Panc1 (cell line): ENCODE measurements at regions not wholly inside any gene's neighbourhood (a gene's known extent, or its start where the extent isn't known, plus 50 kb on each side); places are given as distances from the start of the nearest gene placed in this dataset.

Experiments used
- ATAC-seq: fragments of 200-7000 bp; cut with Tn5 transposase; 2 replicates; pipeline ENCODE4 v1.9.1; 2020; ENCODE audit warnings: mild to moderate bottlenecking, moderate library complexity
- BruUV-seq: library from RNA; stranded (reverse); fragments of 400-500 nt; replicated peaks from 2 replicates; lab custom pipeline; 2021; lab: Mats Ljungman, UMichigan
- CTCF ChIA-PET: fragments of 300-600 bp; sonication (Branson Sonifier 250); formaldehyde crosslinking; loops from one replicate; lab custom pipeline; 2022; ENCODE audit warnings: antibody characterized with exemption; lab: Charles Lee
- POLR2A ChIA-PET: fragments of 300-600 bp; sonication (Branson Sonifier 250); formaldehyde crosslinking; loops from one replicate; lab custom pipeline; 2022; ENCODE audit warnings: antibody characterized with exemption; lab: Charles Lee
- DNase-seq: peaks from one replicate; pipeline ENCODE4 v3.0.0-alpha.2; 2010; ENCODE audit warnings: low read depth, low spot score
- H3K27ac ChIP-seq: 2 replicates; pipeline ENCODE4 v1.5.1; 2011; ENCODE audit warnings: mild to moderate bottlenecking, low read length, inconsistent platforms
- H3K27me3 ChIP-seq: fragments of 200-500 bp; sonication (Bioruptor generic); 2 replicates; pipeline ENCODE4 v1.6.0; 2014; ENCODE audit warnings: low read length, inconsistent platforms; ENCODE audit not compliant: control insufficient read depth, insufficient read depth
- H3K36me3 ChIP-seq: fragments of 200-500 bp; sonication (Bioruptor generic); 2 replicates; pipeline ENCODE4 v1.5.1; 2014; ENCODE audit warnings: inconsistent platforms, mild to moderate bottlenecking, low read length, moderate library complexity; ENCODE audit not compliant: control insufficient read depth, insufficient read depth
- H3K4me1 ChIP-seq: 2 replicates; pipeline ENCODE4 v1.5.1; 2011; ENCODE audit warnings: inconsistent platforms, mild to moderate bottlenecking, low read length, moderate library complexity; ENCODE audit not compliant: control insufficient read depth, insufficient read depth
- H3K4me3 ChIP-seq, 2 experiments: 2 replicates each; pipeline ENCODE4 v1.5.1; 2011 to 2012; ENCODE audit warnings: low read depth in 2 of 2, low read length in 2 of 2, mild to moderate bottlenecking in 2 of 2, inconsistent platforms in 1 of 2, moderate library complexity in 1 of 2
- H3K9me3 ChIP-seq: fragments of 200-500 bp; sonication (Bioruptor generic); 2 replicates; pipeline ENCODE4 v1.5.1; 2014; ENCODE audit warnings: low read depth, mild to moderate bottlenecking, inconsistent platforms, low read length, moderate library complexity; ENCODE audit not compliant: control insufficient read depth, insufficient read depth
- CTCF ChIP-seq: fragments of 450-650 bp; IDR thresholded peaks from 2 replicates; pipeline ENCODE4 v1.5.1; 2017; ENCODE audit warnings: mild to moderate bottlenecking
- POLR2AphosphoS5 ChIP-seq: IDR thresholded peaks from 2 replicates; pipeline ENCODE4 v1.6.1; 2012; ENCODE audit warnings: mild to moderate bottlenecking, low read depth, low read length, moderate library complexity
- REST ChIP-seq, 2 experiments: IDR thresholded peaks; 2 replicates each; pipeline ENCODE4 v1.6.1; 2011 to 2012; ENCODE audit warnings: low read depth in 2 of 2, control low read depth in 1 of 2, low read length in 1 of 2, mild to moderate bottlenecking in 1 of 2, moderate library complexity in 1 of 2; ENCODE audit not compliant: insufficient read depth in 1 of 2
- SIN3A ChIP-seq: IDR thresholded peaks from 2 replicates; pipeline ENCODE4 v1.6.1; 2012; ENCODE audit warnings: low read depth, mild to moderate bottlenecking, low read length, moderate library complexity, borderline replicate concordance; ENCODE audit not compliant: insufficient read depth
- TCF7L2 ChIP-seq: IDR thresholded peaks from 2 replicates; pipeline ENCODE4 v1.6.1; 2011; ENCODE audit warnings: mild to moderate bottlenecking, low read depth, low read length, inconsistent platforms
- in situ Hi-C: cut with HindIII; loops from 2 replicates; pipeline ENCODE4 v1.10.0; 2016; ENCODE audit warnings: low sequenced_read_pairs, low pct_unique_long_range_greater_than_20kb
- intact Hi-C: fragments of 100-400 bp; cut with micrococcal nuclease; formaldehyde crosslinking; loops from one replicate; pipeline ENCODE4 v1.10.0; 2022; ENCODE audit not compliant: unreplicated experiment

GRCh38 chr3:18630295-18630694 is 205.2 kb upstream of the SATB1 start:
- POLR2A ChIA-PET = no interaction called here
- in situ Hi-C loops = no loop called here
- DNase-seq = no peak
- CTCF ChIA-PET = no interaction called here
- no peak overlapping the region for H3K4me3 ChIP-seq
- no peaks in the 10 kb centered on the region for H3K9me3 ChIP-seq
- no peaks in the 10 kb centered on the region for H3K36me3 ChIP-seq
- H3K27ac ChIP-seq = no peak overlapping the region
- intact Hi-C loops = no loop called here
- no peak for ATAC-seq
- H3K4me1 ChIP-seq = no peaks in the 10 kb centered on the region
- BruUV-seq = no TSS peak
- no peaks in the 10 kb centered on the region for H3K27me3 ChIP-seq
- TF ChIP-seq CTCF = no peak
- no peak for TF ChIP-seq REST (IDR thresholded peaks at IDR 0.05; ENCODE audit: insufficient read depth in 1 of 2, low read depth in 2 of 2, low read length in 1 of 2)
- TF ChIP-seq POLR2AphosphoS5 = no peak
- no peak for TF ChIP-seq SIN3A
- TF ChIP-seq TCF7L2 = no peak

GRCh38 chr3:18625085-18625484 is 199.9 kb upstream of the SATB1 start:
- in situ Hi-C loops (no loop called here), intact Hi-C loops (no loop called here)
- ATAC-seq = no peak
- Histone ChIP-seq H3K27ac (no peak overlapping the region), H3K4me1 (no peaks in the 10 kb centered on the region), H3K27me3 (no peaks in the 10 kb centered on the region), H3K4me3 (no peak overlapping the region), H3K9me3 (no peaks in the 10 kb centered on the region), H3K36me3 (no peaks in the 10 kb centered on the region)
- ChIA-PET CTCF (no interaction called here), POLR2A (no interaction called here)
- DNase-seq = no peak
- BruUV-seq = no TSS peak
- no peak for TF ChIP-seq POLR2AphosphoS5
- no peak for TF ChIP-seq REST (IDR thresholded peaks at IDR 0.05; ENCODE audit: insufficient read depth in 1 of 2, low read depth in 2 of 2, low read length in 1 of 2)
- no peak for TF ChIP-seq TCF7L2
- no peak for TF ChIP-seq CTCF
- no peak for TF ChIP-seq SIN3A
